ENCODE measurements at regions not wholly inside any gene's neighbourhood (a gene's known extent, or its start where the extent isn't known, plus 50 kb on each side); places are given as distances from the start of the nearest gene placed in this dataset.

DNA sequence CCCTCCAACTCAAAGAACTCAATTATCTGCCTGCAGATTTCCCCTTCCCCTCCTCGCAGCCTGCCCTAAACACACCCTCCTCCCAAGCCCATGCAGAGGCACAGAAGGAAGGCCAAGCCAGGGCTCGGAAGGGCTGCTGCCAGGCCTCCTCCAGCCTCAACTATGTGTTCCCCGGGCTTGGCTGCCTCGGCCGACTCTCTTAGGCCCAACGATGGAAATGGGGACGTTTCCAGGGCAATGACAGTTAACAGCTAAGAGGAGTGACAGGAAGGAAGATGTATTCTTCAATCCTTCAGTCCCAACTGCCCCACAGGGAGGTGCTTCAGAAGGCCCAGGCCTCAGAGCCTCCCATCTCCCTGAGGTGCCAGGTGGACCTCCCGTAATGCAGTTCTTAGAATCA lies 104.0 kb upstream of the AKIP1 start:
- TF ChIP-seq POLR2A (IDR thresholded peaks at IDR 0.05; ENCODE audit: low read length) (no peak), GATA1 (IDR thresholded peaks at IDR 0.05; ENCODE audit: low read depth, low read length) (no peak)
